Brain microvascular endothelial cell (primary cell): ENCODE measurements at regions not wholly inside any gene's neighbourhood (a gene's known extent, or its start where the extent isn't known, plus 50 kb on each side); places are given as distances from the start of the nearest gene placed in this dataset.
A peak's percentile ranks its signal among the peaks of the same experiment; 100 is the strongest.
"Not testable (repeated sequence)": the region's sequence is repeated elsewhere in the genome, so short reads cannot be mapped to it uniquely, and the experiment has no call there.

ENCODE experiments used
- DNase-seq: peaks from one replicate; pipeline ENCODE4 v3.0.0-alpha.2; 2020
- H3K27ac ChIP-seq: fragments of 250-450 bp; sonication (Bioruptor Pico); 2 replicates; pipeline ENCODE4 v1.5.1; 2020; ENCODE audit warnings: mild to moderate bottlenecking, moderate library complexity
- H3K27me3 ChIP-seq: fragments of 250-450 bp; sonication (Bioruptor Pico); replicated peaks from 2 replicates; pipeline ENCODE4 v1.5.1; 2020; ENCODE audit warnings: mild to moderate bottlenecking
- H3K36me3 ChIP-seq: fragments of 250-450 bp; sonication (Bioruptor Pico); replicated peaks from 2 replicates; pipeline ENCODE4 v1.5.1; 2020; ENCODE audit warnings: mild to moderate bottlenecking
- H3K4me3 ChIP-seq: 2 replicates; pipeline ENCODE4 v1.5.1; 2011; ENCODE audit warnings: low read depth, mild to moderate bottlenecking, control low read depth, low read length, moderate library complexity
- CTCF ChIP-seq: IDR thresholded peaks from 2 replicates; pipeline ENCODE4 v1.5.1; 2011; ENCODE audit warnings: low read depth, mild to moderate bottlenecking, moderate library complexity, low read length, control low read depth, inconsistent platforms; ENCODE audit errors: missing control alignments
- in situ Hi-C: cut with HindIII; loops from 2 replicates; pipeline ENCODE4 v1.10.0; 2017; ENCODE audit warnings: low sequenced_read_pairs, low pct_ligation_motif_present

GRCh38 chr9:38175423-38175822 lies 106.4 kb upstream of the SHB start:
- Histone ChIP-seq H3K27me3 (no peaks in the 10 kb centered on the region), H3K4me3 (no peak overlapping the region), H3K27ac (no peak overlapping the region), H3K36me3 (no peaks in the 10 kb centered on the region)
- DNase-seq, result no peak
- in situ Hi-C loops, result no loop called here
- TF ChIP-seq CTCF, result no peak

DNA sequence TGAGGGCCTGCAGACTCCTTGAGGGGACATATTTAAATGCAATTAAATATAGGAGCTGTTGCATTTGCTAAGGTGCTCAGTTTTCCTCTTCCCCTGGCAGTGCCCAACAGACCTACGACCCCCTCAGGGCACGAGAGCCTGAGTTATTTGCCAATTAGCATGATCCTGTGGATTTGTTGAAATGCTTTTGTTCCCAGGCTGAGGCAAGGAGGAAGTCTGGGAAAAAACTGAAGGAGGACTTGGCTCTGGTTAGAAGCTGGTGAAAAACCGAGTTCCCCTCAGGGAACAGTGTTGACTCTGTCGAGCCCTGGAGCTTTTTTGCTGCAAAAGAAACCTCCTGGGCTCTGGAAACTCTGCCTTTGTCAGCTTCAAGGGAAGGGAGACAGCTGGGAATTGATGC lies 103.6 kb upstream of the SHB start:
- H3K36me3 ChIP-seq, result no peaks in the 10 kb centered on the region
- DNase-seq, result no peak
- no peaks in the 10 kb centered on the region for H3K27me3 ChIP-seq
- no peak overlapping the region for H3K27ac ChIP-seq
- no peak for TF ChIP-seq CTCF
- no peak overlapping the region for H3K4me3 ChIP-seq
- in situ Hi-C loops, result no loop called here

- H3K36me3 ChIP-seq, result no peaks in the 10 kb centered on the region
- no peak for TF ChIP-seq CTCF
- no peaks in the 10 kb centered on the region for H3K27me3 ChIP-seq
- in situ Hi-C loops, result no loop called here
- DNase-seq, result no peak
- no peak overlapping the region for H3K27ac ChIP-seq
- H3K4me3 ChIP-seq, result no peak overlapping the region
Observed at GRCh38 chr9:38171926-38172325, 102.9 kb upstream of the SHB start.

GRCh38 chr9:38171538-38171884 lies 102.5 kb upstream of the SHB start:
- in situ Hi-C loops, result no loop called here
- Histone ChIP-seq H3K27me3 (no peaks in the 10 kb centered on the region), H3K4me3 (no peak overlapping the region), H3K27ac (no peak overlapping the region), H3K36me3 (no peaks in the 10 kb centered on the region)
- no peak for TF ChIP-seq CTCF
- no peak for DNase-seq

GRCh38 chr9:38170763-38171537 lies 101.9 kb upstream of the SHB start:
- DNase-seq, result peak; percentile 37
- H3K36me3 ChIP-seq, H3K4me3 ChIP-seq, H3K27ac ChIP-seq, H3K27me3 ChIP-seq, in situ Hi-C loops: not testable (repeated sequence)

GRCh38 chr9:38170155-38170554 lies 101.1 kb upstream of the SHB start:
- H3K27ac ChIP-seq, H3K36me3 ChIP-seq, H3K27me3 ChIP-seq, H3K4me3 ChIP-seq, DNase-seq, in situ Hi-C loops: not testable (repeated sequence)

DNA sequence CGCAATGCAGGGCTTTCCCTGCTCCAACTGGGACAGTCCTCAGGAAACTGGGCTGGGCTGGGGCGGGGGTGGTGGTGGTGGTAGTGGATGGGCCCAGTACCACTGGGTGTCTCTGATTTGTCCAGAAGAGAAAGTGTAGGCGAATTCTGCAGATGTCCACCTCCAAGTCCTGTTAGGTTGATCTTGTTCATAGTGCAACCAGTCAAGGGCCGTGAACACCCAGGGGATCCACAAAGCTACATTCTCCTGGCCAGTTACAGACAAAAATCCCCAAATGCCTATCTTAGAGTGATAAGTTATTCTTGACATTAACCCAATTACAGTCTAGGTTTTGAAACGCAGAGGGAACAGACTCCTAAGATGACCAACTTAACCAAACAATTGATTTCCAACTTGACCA lies 97.5 kb upstream of the SHB start:
- H3K27ac ChIP-seq, result no peak overlapping the region
- no peaks in the 10 kb centered on the region for H3K36me3 ChIP-seq
- TF ChIP-seq CTCF, result no peak
- no peak for DNase-seq
- H3K27me3 ChIP-seq, result peaks cover 2% of the 10 kb centered on the region
- in situ Hi-C loops, result no loop called here
- no peak overlapping the region for H3K4me3 ChIP-seq
